ENCODE measurements at regions not wholly inside any gene's neighbourhood (a gene's known extent, or its start where the extent isn't known, plus 50 kb on each side); places are given as distances from the start of the nearest gene placed in this dataset.
"Not testable (repeated sequence)": the region's sequence is repeated elsewhere in the genome, so short reads cannot be mapped to it uniquely, and the experiment has no call there.

DNA sequence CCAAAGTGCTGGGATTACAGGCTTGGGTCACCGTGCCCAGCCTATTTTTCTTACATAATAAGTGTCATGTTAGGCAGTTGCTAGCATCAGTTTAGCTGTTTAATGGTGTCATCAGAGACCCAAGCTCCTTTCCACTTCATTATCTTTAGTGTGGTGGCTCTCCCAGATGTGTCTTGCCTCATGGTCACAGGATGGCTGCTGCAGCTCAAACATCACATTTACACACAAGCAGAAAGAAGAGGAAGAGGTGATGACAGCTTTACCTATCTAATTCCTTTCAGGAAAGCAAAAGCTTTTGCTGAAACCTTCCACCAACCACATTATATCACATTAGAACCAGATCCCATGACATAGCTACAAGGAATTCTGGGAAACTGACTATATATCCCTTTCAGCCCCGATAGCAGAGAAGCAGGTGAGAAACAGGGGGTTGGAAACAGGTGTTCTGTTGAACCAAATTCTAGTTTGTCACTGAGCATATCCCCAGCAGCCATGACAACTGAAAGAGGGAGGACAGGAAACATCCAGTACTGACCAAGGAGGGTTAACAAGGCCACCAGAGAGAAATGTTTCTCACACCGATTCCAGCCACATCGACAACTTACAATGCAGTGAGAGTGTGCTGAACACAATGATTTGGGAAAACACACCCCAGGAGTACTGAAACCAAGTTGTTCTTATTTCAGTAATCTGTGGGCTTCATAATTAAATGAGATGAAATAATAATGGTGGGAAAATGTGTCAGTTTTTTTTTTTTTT, 617.0 kb downstream of the UQCRFS1 start:
- peaks cover 6% of the 10 kb centered on the region; the same call in 1 of the 2 replicates for H3K9me3 ChIP-seq (ENCODE audit: insufficient read depth, low read depth, low read length)
- no peak overlapping the region for H3K4me3 ChIP-seq (ENCODE audit: low read length, poor library complexity, severe bottlenecking)
- no peaks in the 10 kb centered on the region for H4K20me1 ChIP-seq (ENCODE audit: insufficient read depth, low read length, poor library complexity, severe bottlenecking)
- no peak overlapping the region for H3K9ac ChIP-seq (ENCODE audit: low read depth, low read length, poor library complexity, severe bottlenecking)
- no peaks in the 10 kb centered on the region for H3K79me2 ChIP-seq (ENCODE audit: insufficient read depth, low read length)
- H3F3A ChIP-seq (ENCODE audit: low read depth): no peaks in the 10 kb centered on the region
- no peak overlapping the region for H3K4me2 ChIP-seq (ENCODE audit: low read depth, low read length, poor library complexity, severe bottlenecking)
- H3K9me2 ChIP-seq (replicated peaks; ENCODE audit: low read depth, low read length): no peaks in the 10 kb centered on the region
- H3K27me3 ChIP-seq (ENCODE audit: insufficient read depth, low read length, poor library complexity, severe bottlenecking): no peaks in the 10 kb centered on the region
- no peak overlapping the region for H2AFZ ChIP-seq (ENCODE audit: low read length)
- no peaks in the 10 kb centered on the region for H3K36me3 ChIP-seq (ENCODE audit: insufficient read depth, low read length)
- TF ChIP-seq, protein P1, sequence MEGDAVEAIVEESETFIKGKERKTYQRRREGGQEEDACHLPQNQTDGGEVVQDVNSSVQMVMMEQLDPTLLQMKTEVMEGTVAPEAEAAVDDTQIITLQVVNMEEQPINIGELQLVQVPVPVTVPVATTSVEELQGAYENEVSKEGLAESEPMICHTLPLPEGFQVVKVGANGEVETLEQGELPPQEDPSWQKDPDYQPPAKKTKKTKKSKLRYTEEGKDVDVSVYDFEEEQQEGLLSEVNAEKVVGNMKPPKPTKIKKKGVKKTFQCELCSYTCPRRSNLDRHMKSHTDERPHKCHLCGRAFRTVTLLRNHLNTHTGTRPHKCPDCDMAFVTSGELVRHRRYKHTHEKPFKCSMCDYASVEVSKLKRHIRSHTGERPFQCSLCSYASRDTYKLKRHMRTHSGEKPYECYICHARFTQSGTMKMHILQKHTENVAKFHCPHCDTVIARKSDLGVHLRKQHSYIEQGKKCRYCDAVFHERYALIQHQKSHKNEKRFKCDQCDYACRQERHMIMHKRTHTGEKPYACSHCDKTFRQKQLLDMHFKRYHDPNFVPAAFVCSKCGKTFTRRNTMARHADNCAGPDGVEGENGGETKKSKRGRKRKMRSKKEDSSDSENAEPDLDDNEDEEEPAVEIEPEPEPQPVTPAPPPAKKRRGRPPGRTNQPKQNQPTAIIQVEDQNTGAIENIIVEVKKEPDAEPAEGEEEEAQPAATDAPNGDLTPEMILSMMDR (conservative IDR thresholded peaks at IDR 0.05; ENCODE audit: low read length): no peak
- TF ChIP-seq EZH2phosphoT487 (IDR thresholded peaks at IDR 0.05; ENCODE audit: borderline replicate concordance): no peak
- H3K4me1 ChIP-seq (ENCODE audit: insufficient read depth, low read length, poor library complexity, severe bottlenecking): no peaks in the 10 kb centered on the region

DNA sequence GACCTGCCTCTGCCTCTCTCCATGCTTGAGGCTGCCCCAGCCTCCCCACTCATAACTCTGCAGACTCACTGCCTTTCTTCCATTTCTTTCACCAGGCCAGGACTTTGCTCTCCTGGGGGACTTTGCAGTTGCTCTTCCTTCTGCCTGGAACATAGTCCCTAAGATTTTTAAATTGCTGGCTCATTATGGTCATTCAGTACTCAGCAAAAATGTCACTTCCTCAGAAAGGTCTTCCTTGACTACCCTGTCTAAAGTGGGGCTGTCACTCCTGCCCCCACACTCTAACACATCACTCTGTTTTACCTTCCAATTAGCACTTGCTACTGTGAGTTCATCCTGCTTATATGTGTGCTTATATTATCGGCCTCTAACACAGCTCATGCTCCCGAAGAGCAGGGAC, 618.2 kb downstream of the UQCRFS1 start:
- Histone ChIP-seq H3K4me1 (ENCODE audit: insufficient read depth, low read length, poor library complexity, severe bottlenecking) (no peaks in the 10 kb centered on the region), H3K79me2 (ENCODE audit: insufficient read depth, low read length) (no peaks in the 10 kb centered on the region), H3K27me3 (ENCODE audit: insufficient read depth, low read length, poor library complexity, severe bottlenecking) (no peaks in the 10 kb centered on the region), H3K9ac (ENCODE audit: low read depth, low read length, poor library complexity, severe bottlenecking) (no peak overlapping the region), H3K4me3 (ENCODE audit: low read length, poor library complexity, severe bottlenecking) (no peak overlapping the region), H2AFZ (ENCODE audit: low read length) (no peak overlapping the region), H3F3A (ENCODE audit: low read depth) (no peaks in the 10 kb centered on the region), H3K9me2 (replicated peaks; ENCODE audit: low read depth, low read length) (no peaks in the 10 kb centered on the region), H4K20me1 (ENCODE audit: insufficient read depth, low read length, poor library complexity, severe bottlenecking) (no peaks in the 10 kb centered on the region), H3K9me3 (ENCODE audit: insufficient read depth, low read depth, low read length) (peaks cover 6% of the 10 kb centered on the region; the same call in 1 of the 2 replicates), H3K36me3 (ENCODE audit: insufficient read depth, low read length) (no peaks in the 10 kb centered on the region), H3K4me2 (ENCODE audit: low read depth, low read length, poor library complexity, severe bottlenecking) (no peak overlapping the region)
- TF ChIP-seq, protein P1 (conservative IDR thresholded peaks at IDR 0.05; ENCODE audit: low read length): no peak
- TF ChIP-seq EZH2phosphoT487 (IDR thresholded peaks at IDR 0.05; ENCODE audit: borderline replicate concordance): no peak

DNA sequence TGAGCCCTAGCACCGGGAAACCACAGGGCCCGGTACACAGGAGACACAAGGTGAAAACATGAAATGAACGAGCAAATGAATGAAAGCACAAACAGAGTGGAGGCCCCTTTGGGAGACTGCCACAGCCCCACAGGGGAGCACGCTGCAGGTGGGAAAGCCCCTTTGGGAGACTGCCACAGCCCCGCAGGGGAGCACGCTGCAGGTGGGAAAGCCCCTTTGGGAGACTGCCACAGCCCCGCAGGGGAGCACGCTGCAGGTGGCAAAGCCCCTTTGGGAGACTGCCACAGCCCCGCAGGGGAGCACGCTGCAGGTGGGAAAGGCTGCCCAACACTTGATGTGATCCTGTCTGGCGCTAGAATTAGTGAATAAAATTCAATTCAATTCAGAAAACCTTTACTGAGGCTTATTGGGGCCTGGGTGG, 623.0 kb downstream of the UQCRFS1 start:
- H3K4me1 ChIP-seq (ENCODE audit: insufficient read depth, low read length, poor library complexity, severe bottlenecking); H3K79me2 ChIP-seq (ENCODE audit: insufficient read depth, low read length); H3K4me2 ChIP-seq (ENCODE audit: low read depth, low read length, poor library complexity, severe bottlenecking); H3K9ac ChIP-seq (ENCODE audit: low read depth, low read length, poor library complexity, severe bottlenecking); H3K36me3 ChIP-seq (ENCODE audit: insufficient read depth, low read length); H3K4me3 ChIP-seq (ENCODE audit: low read length, poor library complexity, severe bottlenecking); H4K20me1 ChIP-seq (ENCODE audit: insufficient read depth, low read length, poor library complexity, severe bottlenecking); H3K27me3 ChIP-seq (ENCODE audit: insufficient read depth, low read length, poor library complexity, severe bottlenecking); H2AFZ ChIP-seq (ENCODE audit: low read length); H3K9me2 ChIP-seq (replicated peaks; ENCODE audit: low read depth, low read length); H3F3A ChIP-seq (ENCODE audit: low read depth); H3K9me3 ChIP-seq (ENCODE audit: insufficient read depth, low read depth, low read length): not testable (repeated sequence)

DNA sequence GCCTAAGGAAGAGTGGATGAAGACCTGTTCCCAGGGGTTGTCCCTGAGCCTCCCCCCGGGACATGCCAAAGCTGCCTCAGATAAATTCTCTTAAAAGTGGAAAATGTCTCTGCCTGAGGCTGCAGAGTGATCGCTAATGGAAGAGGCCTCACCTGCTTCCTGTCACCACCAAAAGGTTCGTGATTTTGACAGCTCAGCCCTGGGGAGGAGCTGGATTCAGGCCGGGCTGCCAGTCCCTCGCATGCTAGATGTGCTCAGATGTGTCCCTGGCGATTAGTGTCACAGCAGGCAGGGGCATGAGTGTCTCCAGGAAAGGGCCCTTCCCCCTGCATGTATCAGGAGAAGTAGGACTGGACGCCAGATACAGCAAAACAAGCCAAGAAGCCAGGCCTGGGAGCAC, 626.5 kb downstream of the UQCRFS1 start:
- H3K36me3 ChIP-seq (ENCODE audit: insufficient read depth, low read length): no peaks in the 10 kb centered on the region
- no peak overlapping the region for H3K4me2 ChIP-seq (ENCODE audit: low read depth, low read length, poor library complexity, severe bottlenecking)
- H3K79me2 ChIP-seq (ENCODE audit: insufficient read depth, low read length): no peaks in the 10 kb centered on the region
- H3F3A ChIP-seq (ENCODE audit: low read depth): no peaks in the 10 kb centered on the region
- TF ChIP-seq EZH2phosphoT487 (IDR thresholded peaks at IDR 0.05; ENCODE audit: borderline replicate concordance): no peak
- TF ChIP-seq, protein P1 (conservative IDR thresholded peaks at IDR 0.05; ENCODE audit: low read length): no peak
- H3K9me2 ChIP-seq (replicated peaks; ENCODE audit: low read depth, low read length): no peaks in the 10 kb centered on the region
- no peak overlapping the region for H3K4me3 ChIP-seq (ENCODE audit: low read length, poor library complexity, severe bottlenecking)
- no peaks in the 10 kb centered on the region for H3K4me1 ChIP-seq (ENCODE audit: insufficient read depth, low read length, poor library complexity, severe bottlenecking)
- H3K9ac ChIP-seq (ENCODE audit: low read depth, low read length, poor library complexity, severe bottlenecking): no peak overlapping the region
- peaks cover 4% of the 10 kb centered on the region; the same call in 1 of the 2 replicates for H3K9me3 ChIP-seq (ENCODE audit: insufficient read depth, low read depth, low read length)
- H3K27me3 ChIP-seq (ENCODE audit: insufficient read depth, low read length, poor library complexity, severe bottlenecking): no peaks in the 10 kb centered on the region
- no peaks in the 10 kb centered on the region for H4K20me1 ChIP-seq (ENCODE audit: insufficient read depth, low read length, poor library complexity, severe bottlenecking)
- no peak overlapping the region for H2AFZ ChIP-seq (ENCODE audit: low read length)

Measured in Loucy (cell line).